Natural killer cell (primary cell): ENCODE measurements at regions not wholly inside any gene's neighbourhood (a gene's known extent, or its start where the extent isn't known, plus 50 kb on each side); places are given as distances from the start of the nearest gene placed in this dataset.
"Not testable (repeated sequence)": the region's sequence is repeated elsewhere in the genome, so short reads cannot be mapped to it uniquely, and the experiment has no call there.

Experiments used
- ATAC-seq, 3 donors: fragments of 150-1000 bp in 2 of 3; fragments of 200-7000 bp in 1 of 3; cut with Tn5 transposase; 1 replicate in 1 of 3; 2 replicates in 2 of 3; pipeline ENCODE4 v1.10.0; 2021; ENCODE audit warnings: mild to moderate bottlenecking in 2 of 3, moderate library complexity in 2 of 3
- DNase-seq, 2 donors: peaks; one replicate each; pipeline versions ENCODE4 v3.0.0 to v3.0.0-alpha.2; 2013 to 2021; ENCODE audit warnings: mixed read lengths in 1 of 2
- H3K27ac ChIP-seq: one replicate; pipeline ENCODE4 v1.5.1; 2013; ENCODE audit warnings: mild to moderate bottlenecking, low read length
- H3K27me3 ChIP-seq: one replicate; pipeline ENCODE4 v1.6.1; 2013; ENCODE audit warnings: low read length; ENCODE audit not compliant: control insufficient read depth, insufficient read depth
- H3K36me3 ChIP-seq: one replicate; pipeline ENCODE4 v1.6.1; 2013; ENCODE audit warnings: low read length; ENCODE audit not compliant: control insufficient read depth, insufficient read depth
- H3K4me1 ChIP-seq: one replicate; pipeline ENCODE4 v1.6.1; 2013; ENCODE audit warnings: low read length; ENCODE audit not compliant: control insufficient read depth, insufficient read depth
- H3K4me3 ChIP-seq: one replicate; pipeline ENCODE4 v1.5.1; 2013; ENCODE audit warnings: low read length
- H3K9me3 ChIP-seq: one replicate; pipeline ENCODE4 v1.6.1; 2013; ENCODE audit warnings: low read length; ENCODE audit not compliant: control insufficient read depth, insufficient read depth
- H3K27ac Mint-ChIP-seq, 2 donors: one replicate each; pipeline ENCODE4 v1.8.0; 2022; ENCODE audit warnings: mild to moderate bottlenecking in 2 of 2, mixed read lengths in 2 of 2, moderate library complexity in 1 of 2
- H3K27me3 Mint-ChIP-seq, 2 donors: one replicate each; pipeline ENCODE4 v1.8.0; 2022; ENCODE audit warnings: low read depth in 2 of 2, mixed read lengths in 2 of 2
- H3K36me3 Mint-ChIP-seq: one replicate; pipeline ENCODE4 v1.8.0; 2022; ENCODE audit warnings: mixed read lengths
- H3K4me1 Mint-ChIP-seq, 2 donors: one replicate each; pipeline ENCODE4 v1.8.0; 2022; ENCODE audit warnings: mixed read lengths in 2 of 2
- H3K4me3 Mint-ChIP-seq: one replicate; pipeline ENCODE4 v1.8.0; 2022; ENCODE audit warnings: mild to moderate bottlenecking, moderate library complexity, mixed read lengths
- H3K9me3 Mint-ChIP-seq, 2 donors: one replicate each; pipeline ENCODE4 v1.8.0; 2022; ENCODE audit warnings: mixed read lengths in 2 of 2
- WGBS: methylation state at CpG from one replicate; pipeline ENCODE4 v1.1.7; 2013; ENCODE audit warnings: missing lambda C conversion rate; ENCODE audit not compliant: insufficient coverage; 5-methylcytosine and 5-hydroxymethylcytosine counted together
- intact Hi-C: fragments of 100-400 bp; cut with micrococcal nuclease; formaldehyde crosslinking; loops from one replicate; pipeline ENCODE4 v1.14.2; 2022
- TF ChIP-seq, protein P1 (sequence below): fragments of 200-600 bp; IDR thresholded peaks from one replicate; pipeline ENCODE4 v1.8.0; 2022; ENCODE audit warnings: antibody characterized with exemption

DNA sequence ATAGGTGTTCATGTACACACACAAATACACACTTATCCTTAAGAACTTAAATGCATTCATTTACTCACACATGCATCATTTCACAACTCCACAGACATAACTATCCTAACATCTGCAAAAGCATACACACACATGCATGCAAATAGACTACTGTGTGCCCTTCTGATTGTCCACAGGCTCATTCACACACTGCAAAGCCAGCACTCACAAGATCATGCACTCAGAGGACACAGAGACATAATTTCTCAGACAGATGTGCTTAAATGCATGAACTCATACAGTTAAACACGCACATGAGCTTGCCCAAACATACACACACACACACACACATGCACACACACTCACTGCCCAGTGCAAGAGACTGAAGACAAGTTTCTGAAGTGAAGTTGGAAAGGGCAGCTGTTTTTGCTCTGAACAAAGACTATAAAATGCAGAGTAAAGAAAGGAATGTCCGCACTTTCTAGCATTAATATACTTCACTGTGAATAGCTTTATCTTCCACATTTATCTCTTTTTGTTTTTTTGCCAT is 1018.0 kb upstream of the HS3ST1 start:
- intact Hi-C loops, result no loop called here
- H3K4me3 Mint-ChIP-seq, result no peak overlapping the region
- Histone ChIP-seq H3K9me3 (peaks cover 4% of the 10 kb centered on the region), H3K36me3 (no peaks in the 10 kb centered on the region), H3K27me3 (no peaks in the 10 kb centered on the region), H3K27ac (no peak overlapping the region), H3K4me1 (no peaks in the 10 kb centered on the region), H3K4me3 (no peak overlapping the region)
- no peaks in the 10 kb centered on the region for H3K27me3 Mint-ChIP-seq
- ATAC-seq (no peak), DNase-seq (no peak)
- H3K9me3 Mint-ChIP-seq, result peaks cover 24 to 25% of the 10 kb centered on the region in 2 donors
- no peaks in the 10 kb centered on the region for H3K4me1 Mint-ChIP-seq
- TF ChIP-seq, protein P1, sequence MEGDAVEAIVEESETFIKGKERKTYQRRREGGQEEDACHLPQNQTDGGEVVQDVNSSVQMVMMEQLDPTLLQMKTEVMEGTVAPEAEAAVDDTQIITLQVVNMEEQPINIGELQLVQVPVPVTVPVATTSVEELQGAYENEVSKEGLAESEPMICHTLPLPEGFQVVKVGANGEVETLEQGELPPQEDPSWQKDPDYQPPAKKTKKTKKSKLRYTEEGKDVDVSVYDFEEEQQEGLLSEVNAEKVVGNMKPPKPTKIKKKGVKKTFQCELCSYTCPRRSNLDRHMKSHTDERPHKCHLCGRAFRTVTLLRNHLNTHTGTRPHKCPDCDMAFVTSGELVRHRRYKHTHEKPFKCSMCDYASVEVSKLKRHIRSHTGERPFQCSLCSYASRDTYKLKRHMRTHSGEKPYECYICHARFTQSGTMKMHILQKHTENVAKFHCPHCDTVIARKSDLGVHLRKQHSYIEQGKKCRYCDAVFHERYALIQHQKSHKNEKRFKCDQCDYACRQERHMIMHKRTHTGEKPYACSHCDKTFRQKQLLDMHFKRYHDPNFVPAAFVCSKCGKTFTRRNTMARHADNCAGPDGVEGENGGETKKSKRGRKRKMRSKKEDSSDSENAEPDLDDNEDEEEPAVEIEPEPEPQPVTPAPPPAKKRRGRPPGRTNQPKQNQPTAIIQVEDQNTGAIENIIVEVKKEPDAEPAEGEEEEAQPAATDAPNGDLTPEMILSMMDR, result no peak
- H3K36me3 Mint-ChIP-seq, result no peaks in the 10 kb centered on the region
- WGBS, result 100% methylated on average over 1 of the region's 2 CpGs
- no peak overlapping the region for H3K27ac Mint-ChIP-seq

DNA sequence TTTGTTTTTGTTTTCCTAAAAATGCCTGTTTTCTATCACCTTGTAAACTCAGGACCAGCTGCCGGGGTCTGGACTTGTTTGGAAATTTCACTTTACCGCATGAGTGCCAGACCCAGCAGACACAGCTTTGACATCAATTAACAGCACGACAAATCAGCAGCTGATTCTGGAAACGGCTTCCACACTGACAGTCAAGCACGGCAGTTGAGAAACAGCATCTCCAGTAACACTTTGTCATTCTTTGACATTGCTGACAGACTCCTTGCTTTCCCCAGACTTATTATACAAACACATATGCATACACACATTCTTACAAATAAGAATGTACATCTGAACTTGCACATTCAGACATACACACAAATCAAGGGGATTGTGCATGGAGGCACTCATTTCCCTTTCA is 1017.6 kb upstream of the HS3ST1 start:
- Mint-ChIP-seq H3K27ac (no peak overlapping the region), H3K36me3 (peaks cover 2% of the 10 kb centered on the region), H3K27me3 (no peaks in the 10 kb centered on the region), H3K4me3 (no peak overlapping the region), H3K9me3 (peaks cover 21 to 22% of the 10 kb centered on the region in 2 donors), H3K4me1 (no peaks in the 10 kb centered on the region)
- no peak overlapping the region for H3K4me3 ChIP-seq
- peaks cover 4% of the 10 kb centered on the region for H3K9me3 ChIP-seq
- no peaks in the 10 kb centered on the region for H3K4me1 ChIP-seq
- DNase-seq, result no peak
- WGBS, result 70% methylated on average over 5 of the region's 5 CpGs
- intact Hi-C loops, result no loop called here
- no peak for ATAC-seq
- H3K36me3 ChIP-seq, result no peaks in the 10 kb centered on the region
- no peak overlapping the region for H3K27ac ChIP-seq
- TF ChIP-seq, protein P1, result no peak
- H3K27me3 ChIP-seq, result no peaks in the 10 kb centered on the region

DNA sequence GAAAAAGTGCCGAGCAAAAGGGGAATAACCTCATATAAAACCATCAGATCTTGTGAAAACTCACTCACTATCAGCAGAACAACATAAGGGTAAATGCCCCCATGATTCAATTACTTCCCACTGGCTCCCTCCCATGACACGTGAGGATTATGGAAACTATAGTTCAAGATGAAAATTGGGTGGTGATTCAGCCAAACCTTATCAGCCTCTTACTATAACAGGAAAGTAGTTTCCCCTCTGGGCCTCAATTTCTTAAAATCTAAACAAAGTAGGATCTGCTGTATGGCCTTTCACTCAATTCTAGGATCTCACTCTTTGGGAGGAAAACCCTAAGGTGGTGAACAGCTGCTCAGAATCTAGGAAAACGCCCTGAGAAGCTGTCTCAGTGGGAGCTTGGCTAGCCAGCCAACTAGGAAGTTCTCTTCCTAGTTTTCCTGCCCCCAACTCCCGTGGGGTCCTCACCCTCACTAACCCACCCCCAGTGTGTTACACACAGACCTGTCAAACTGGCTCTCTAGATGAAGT is 1017.1 kb upstream of the HS3ST1 start:
- TF ChIP-seq, protein P1, result no peak
- Mint-ChIP-seq H3K27ac (no peak overlapping the region), H3K4me1 (no peaks in the 10 kb centered on the region), H3K36me3 (peaks cover 5% of the 10 kb centered on the region), H3K27me3 (no peaks in the 10 kb centered on the region), H3K9me3 (peaks cover 20% of the 10 kb centered on the region in 2 donors), H3K4me3 (no peak overlapping the region)
- H3K27ac ChIP-seq, result no peak overlapping the region
- no peaks in the 10 kb centered on the region for H3K4me1 ChIP-seq
- no peak for DNase-seq
- no peaks in the 10 kb centered on the region for H3K9me3 ChIP-seq
- no peak for ATAC-seq
- H3K27me3 ChIP-seq, result no peaks in the 10 kb centered on the region
- no peak overlapping the region for H3K4me3 ChIP-seq
- WGBS, result 54% methylated on average over 3 of the region's 4 CpGs
- H3K36me3 ChIP-seq, result no peaks in the 10 kb centered on the region
- intact Hi-C loops, result no loop called here

DNA sequence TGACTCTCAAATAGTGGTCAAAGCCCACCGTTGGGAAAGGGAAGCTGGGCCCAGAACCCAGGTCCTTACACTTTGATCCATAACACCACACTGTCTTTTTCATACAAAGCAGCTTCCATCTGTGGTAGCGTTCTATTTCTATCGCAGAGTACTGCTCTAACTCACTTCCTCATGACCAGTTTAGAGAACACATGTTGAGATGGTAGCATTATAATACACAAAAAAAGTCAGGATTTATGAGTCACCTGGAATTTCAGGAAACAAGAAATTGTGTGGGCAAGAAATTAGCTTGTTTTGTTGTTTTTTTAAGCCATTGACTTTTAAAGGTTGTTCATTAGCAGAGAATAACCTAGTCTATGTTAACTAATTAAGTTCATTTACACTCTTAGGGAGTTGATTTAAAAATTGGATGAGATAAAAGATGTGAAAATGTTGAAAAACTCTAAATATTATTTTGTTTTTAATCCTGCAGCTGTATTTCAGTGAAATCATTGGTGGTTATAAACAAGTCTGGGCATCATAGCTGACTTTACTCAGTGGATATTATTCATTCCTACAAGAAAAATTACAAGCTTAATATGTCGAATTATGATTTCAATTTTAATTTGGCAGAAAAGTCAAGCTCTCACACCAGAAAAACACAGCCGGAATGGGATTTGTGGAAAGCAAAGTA is 1011.1 kb upstream of the HS3ST1 start:
- H3K36me3 Mint-ChIP-seq, result peaks cover 5% of the 10 kb centered on the region
- intact Hi-C loops, result no loop called here
- no peaks in the 10 kb centered on the region for H3K9me3 ChIP-seq
- H3K4me3 ChIP-seq, result no peak overlapping the region
- H3K27me3 Mint-ChIP-seq, result no peaks in the 10 kb centered on the region
- ATAC-seq, result no peak
- no peaks in the 10 kb centered on the region for H3K4me1 ChIP-seq
- TF ChIP-seq, protein P1, result no peak
- H3K27ac ChIP-seq, result no peak overlapping the region
- no peaks in the 10 kb centered on the region for H3K36me3 ChIP-seq
- H3K27me3 ChIP-seq, result no peaks in the 10 kb centered on the region
- H3K4me1 Mint-ChIP-seq, result no peaks in the 10 kb centered on the region
- peaks cover 18 to 23% of the 10 kb centered on the region in 2 donors for H3K9me3 Mint-ChIP-seq
- no peak overlapping the region for H3K27ac Mint-ChIP-seq
- 50% methylated on average over 3 of the region's 5 CpGs for WGBS
- no peak for DNase-seq
- H3K4me3 Mint-ChIP-seq, result no peak overlapping the region

GRCh38 chr4:12431259-12431658 is 1002.6 kb upstream of the HS3ST1 start:
- H3K27me3 ChIP-seq, H3K27ac ChIP-seq, H3K27me3 Mint-ChIP-seq, ATAC-seq, H3K36me3 Mint-ChIP-seq, H3K36me3 ChIP-seq, H3K9me3 ChIP-seq, H3K4me1 ChIP-seq, DNase-seq, H3K4me3 Mint-ChIP-seq, H3K27ac Mint-ChIP-seq, H3K4me1 Mint-ChIP-seq, intact Hi-C loops, H3K4me3 ChIP-seq: not testable (repeated sequence)
- H3K9me3 Mint-ChIP-seq, result peaks cover 27 to 30% of the 10 kb centered on the region in 2 donors
- 95% methylated on average over 7 of the region's 7 CpGs for WGBS
